Endothelial cell (in vitro differentiated cells): ENCODE measurements at regions not wholly inside any gene's neighbourhood (a gene's known extent, or its start where the extent isn't known, plus 50 kb on each side); places are given as distances from the start of the nearest gene placed in this dataset.

ENCODE experiments used
- DNase-seq: peaks from one replicate; pipeline ENCODE4 v3.0.0; 2021; ENCODE audit warnings: low spot score
- H3K27ac Mint-ChIP-seq: one replicate; pipeline ENCODE4 v1.8.0; 2021; ENCODE audit warnings: mixed read lengths, inconsistent platforms; ENCODE audit not compliant: unreplicated experiment
- H3K27me3 Mint-ChIP-seq: one replicate; pipeline ENCODE4 v1.8.0; 2021; ENCODE audit warnings: mild to moderate bottlenecking, moderate library complexity, mixed read lengths, inconsistent platforms; ENCODE audit not compliant: unreplicated experiment
- H3K36me3 Mint-ChIP-seq: one replicate; pipeline ENCODE4 v1.8.0; 2021; ENCODE audit warnings: mild to moderate bottlenecking, low read depth, mixed read lengths, inconsistent platforms; ENCODE audit not compliant: unreplicated experiment
- H3K4me1 Mint-ChIP-seq: one replicate; pipeline ENCODE4 v1.8.0; 2021; ENCODE audit warnings: mild to moderate bottlenecking, mixed read lengths, inconsistent platforms; ENCODE audit not compliant: unreplicated experiment
- H3K4me3 Mint-ChIP-seq: one replicate; pipeline ENCODE4 v1.8.0; 2021; ENCODE audit warnings: mild to moderate bottlenecking, mixed read lengths, inconsistent platforms; ENCODE audit not compliant: unreplicated experiment
- H3K9me3 Mint-ChIP-seq: one replicate; pipeline ENCODE4 v1.8.0; 2021; ENCODE audit warnings: mixed read lengths, inconsistent platforms; ENCODE audit not compliant: unreplicated experiment
- CTCF ChIP-seq: fragments of 200-600 bp; sonication (generic); IDR thresholded peaks from one replicate; pipeline ENCODE4 v1.5.0; 2021; ENCODE audit warnings: antibody characterized with exemption; ENCODE audit not compliant: unreplicated experiment

- no peaks in the 10 kb centered on the region for H3K36me3 Mint-ChIP-seq
- DNase-seq = no peak
- no peaks in the 10 kb centered on the region for H3K9me3 Mint-ChIP-seq
- H3K4me3 Mint-ChIP-seq = no peak overlapping the region
- H3K4me1 Mint-ChIP-seq = peaks cover 9% of the 10 kb centered on the region
- TF ChIP-seq CTCF = no peak
- no peak overlapping the region for H3K27ac Mint-ChIP-seq
- peaks cover 2% of the 10 kb centered on the region for H3K27me3 Mint-ChIP-seq
Observed at GRCh38 chr12:67450441-67450840, 181.3 kb downstream of the CAND1 start.

GRCh38 chr12:67451206-67451605 is 182.0 kb downstream of the CAND1 start:
- peaks cover 2% of the 10 kb centered on the region for H3K27me3 Mint-ChIP-seq
- peaks cover 9% of the 10 kb centered on the region for H3K4me1 Mint-ChIP-seq

GRCh38 chr12:67452119-67452805 is 183.1 kb downstream of the CAND1 start:
- Mint-ChIP-seq H3K9me3 (no peaks in the 10 kb centered on the region), H3K27ac (no peak overlapping the region), H3K4me1 (peaks cover 9% of the 10 kb centered on the region), H3K36me3 (no peaks in the 10 kb centered on the region), H3K27me3 (peaks cover 2% of the 10 kb centered on the region), H3K4me3 (no peak overlapping the region)
- no peak for TF ChIP-seq CTCF
- DNase-seq = no peak

More at GRCh38 chr12:67451206-67451605, 182.0 kb downstream of the CAND1 start:
- Mint-ChIP-seq H3K36me3 (no peaks in the 10 kb centered on the region), H3K9me3 (no peaks in the 10 kb centered on the region), H3K4me3 (no peak overlapping the region), H3K27ac (no peak overlapping the region)
- TF ChIP-seq CTCF = no peak
- no peak for DNase-seq

- Mint-ChIP-seq H3K4me1 (peaks cover 9% of the 10 kb centered on the region), H3K27ac (no peak overlapping the region)
Observed at GRCh38 chr12:67453191-67453590, 184.0 kb downstream of the CAND1 start.

More at GRCh38 chr12:67453191-67453590, 184.0 kb downstream of the CAND1 start:
- TF ChIP-seq CTCF = no peak
- Mint-ChIP-seq H3K4me3 (no peak overlapping the region), H3K9me3 (no peaks in the 10 kb centered on the region), H3K36me3 (no peaks in the 10 kb centered on the region), H3K27me3 (peaks cover 2% of the 10 kb centered on the region)
- no peak for DNase-seq
